Ectodermal cell (in vitro differentiated cells): ENCODE measurements at regions not wholly inside any gene's neighbourhood (a gene's known extent, or its start where the extent isn't known, plus 50 kb on each side); places are given as distances from the start of the nearest gene placed in this dataset.

Source experiments
- H3K27ac ChIP-seq: 2 replicates; pipeline ENCODE4 v1.7.0; 2013; ENCODE audit warnings: mild to moderate bottlenecking, low read depth, low read length; ENCODE audit not compliant: insufficient read depth, poor library complexity, severe bottlenecking
- H3K27me3 ChIP-seq: 2 replicates; pipeline ENCODE4 v1.7.0; 2013; ENCODE audit warnings: mild to moderate bottlenecking, low read length; ENCODE audit not compliant: insufficient read depth, control insufficient read depth, poor library complexity, severe bottlenecking
- H3K36me3 ChIP-seq: one replicate; pipeline ENCODE4 v1.7.0; 2013; ENCODE audit warnings: low read length; ENCODE audit not compliant: control insufficient read depth, insufficient read depth
- H3K4me1 ChIP-seq: one replicate; pipeline ENCODE4 v1.7.0; 2013; ENCODE audit warnings: low read length; ENCODE audit not compliant: control insufficient read depth, insufficient read depth
- H3K4me3 ChIP-seq: 2 replicates; pipeline ENCODE4 v1.7.0; 2013; ENCODE audit warnings: low read depth, low read length, control low read depth; ENCODE audit not compliant: insufficient read depth
- H3K9me3 ChIP-seq: 2 replicates; pipeline ENCODE4 v1.7.0; 2013; ENCODE audit warnings: mild to moderate bottlenecking, low read length, moderate library complexity; ENCODE audit not compliant: control insufficient read depth
- WGBS, 2 experiments: methylation state at CpG; one replicate each; pipeline ENCODE4 v1.1.7; 2013; ENCODE audit warnings: missing lambda C conversion rate in 2 of 2; 5-methylcytosine and 5-hydroxymethylcytosine counted together

GRCh38 chr14:83842547-83842946, 1687.4 kb upstream of the FLRT2 start:
- Histone ChIP-seq H3K27ac (no peak overlapping the region), H3K27me3 (no peaks in the 10 kb centered on the region), H3K4me3 (no peak overlapping the region), H3K9me3 (no peaks in the 10 kb centered on the region), H3K4me1 (no peaks in the 10 kb centered on the region), H3K36me3 (no peaks in the 10 kb centered on the region)
- WGBS, 2 experiments, result 86 to 94% methylated on average over 3 of the region's 3 CpGs

- Histone ChIP-seq H3K9me3 (no peaks in the 10 kb centered on the region), H3K4me1 (no peaks in the 10 kb centered on the region), H3K27me3 (no peaks in the 10 kb centered on the region), H3K4me3 (no peak overlapping the region), H3K27ac (no peak overlapping the region), H3K36me3 (no peaks in the 10 kb centered on the region)
- 92 to 94% methylated on average over 1 of the region's 1 CpG for WGBS, 2 experiments
These were observed 1682.8 kb upstream of the FLRT2 start for GRCh38 chr14:83847102-83847501.

GRCh38 chr14:83850092-83850491, 1679.9 kb upstream of the FLRT2 start:
- 78 to 84% methylated on average over 5 of the region's 5 CpGs for WGBS, 2 experiments
- no peaks in the 10 kb centered on the region for H3K27me3 ChIP-seq
- H3K4me3 ChIP-seq, result no peak overlapping the region

GRCh38 chr14:83856334-83856733, 1673.6 kb upstream of the FLRT2 start:
- Histone ChIP-seq H3K27me3 (no peaks in the 10 kb centered on the region), H3K4me3 (no peak overlapping the region), H3K36me3 (no peaks in the 10 kb centered on the region), H3K27ac (no peak overlapping the region), H3K4me1 (no peaks in the 10 kb centered on the region), H3K9me3 (no peaks in the 10 kb centered on the region)
- WGBS, 2 experiments, result 81 to 84% methylated on average over 3 of the region's 3 CpGs

More at GRCh38 chr14:83850092-83850491, 1679.9 kb upstream of the FLRT2 start:
- no peaks in the 10 kb centered on the region for H3K9me3 ChIP-seq
- H3K27ac ChIP-seq, result no peak overlapping the region
- H3K4me1 ChIP-seq, result no peaks in the 10 kb centered on the region
- H3K36me3 ChIP-seq, result no peaks in the 10 kb centered on the region

GRCh38 chr14:83860631-83861155, 1669.3 kb upstream of the FLRT2 start:
- Histone ChIP-seq H3K4me1 (no peaks in the 10 kb centered on the region), H3K27ac (no peak overlapping the region), H3K36me3 (no peaks in the 10 kb centered on the region), H3K4me3 (no peak overlapping the region), H3K27me3 (no peaks in the 10 kb centered on the region), H3K9me3 (no peaks in the 10 kb centered on the region)
- 90 to 92% methylated on average over 5 of the region's 5 CpGs for WGBS, 2 experiments

- no peaks in the 10 kb centered on the region for H3K36me3 ChIP-seq
- no peak overlapping the region for H3K27ac ChIP-seq
- H3K4me1 ChIP-seq, result no peaks in the 10 kb centered on the region
- 91 to 93% methylated on average over 3 of the region's 3 CpGs for WGBS, 2 experiments
- no peak overlapping the region for H3K4me3 ChIP-seq
- H3K9me3 ChIP-seq, result no peaks in the 10 kb centered on the region
- no peaks in the 10 kb centered on the region for H3K27me3 ChIP-seq
These were observed 1666.7 kb upstream of the FLRT2 start for GRCh38 chr14:83863042-83863774.

- Histone ChIP-seq H3K4me1 (no peaks in the 10 kb centered on the region), H3K27me3 (no peaks in the 10 kb centered on the region), H3K9me3 (no peaks in the 10 kb centered on the region), H3K27ac (no peak overlapping the region), H3K4me3 (no peak overlapping the region), H3K36me3 (no peaks in the 10 kb centered on the region)
- WGBS, 2 experiments, result 91 to 95% methylated on average over 5 of the region's 5 CpGs
These were observed 1665.8 kb upstream of the FLRT2 start for GRCh38 chr14:83864106-83864505.

GRCh38 chr14:83867566-83868225, 1662.2 kb upstream of the FLRT2 start:
- H3K4me1 ChIP-seq, result no peaks in the 10 kb centered on the region
- 75 to 76% methylated on average over 3 to 4 of the region's 5 CpGs for WGBS, 2 experiments
- no peak overlapping the region for H3K27ac ChIP-seq

GRCh38 chr14:83870546-83871270, 1659.2 kb upstream of the FLRT2 start:
- WGBS, 2 experiments, result 93 to 96% methylated on average over 2 of the region's 2 CpGs
- no peaks in the 10 kb centered on the region for H3K9me3 ChIP-seq

More at GRCh38 chr14:83867566-83868225, 1662.2 kb upstream of the FLRT2 start:
- Histone ChIP-seq H3K36me3 (no peaks in the 10 kb centered on the region), H3K4me3 (no peak overlapping the region), H3K27me3 (no peaks in the 10 kb centered on the region), H3K9me3 (no peaks in the 10 kb centered on the region)

GRCh38 chr14:83873669-83874068, 1656.3 kb upstream of the FLRT2 start:
- no peak overlapping the region for H3K27ac ChIP-seq
- 91 to 94% methylated on average over 2 to 3 of the region's 3 CpGs for WGBS, 2 experiments
- no peak overlapping the region for H3K4me3 ChIP-seq
- no peaks in the 10 kb centered on the region for H3K9me3 ChIP-seq
- no peaks in the 10 kb centered on the region for H3K4me1 ChIP-seq
- no peaks in the 10 kb centered on the region for H3K27me3 ChIP-seq
- H3K36me3 ChIP-seq, result no peaks in the 10 kb centered on the region

More at GRCh38 chr14:83870546-83871270, 1659.2 kb upstream of the FLRT2 start:
- no peak overlapping the region for H3K4me3 ChIP-seq
- no peaks in the 10 kb centered on the region for H3K27me3 ChIP-seq
- H3K36me3 ChIP-seq, result no peaks in the 10 kb centered on the region
- no peaks in the 10 kb centered on the region for H3K4me1 ChIP-seq
- H3K27ac ChIP-seq, result no peak overlapping the region
